SH-SY5Y (cell line): ENCODE measurements at regions not wholly inside any gene's neighbourhood (a gene's known extent, or its start where the extent isn't known, plus 50 kb on each side); places are given as distances from the start of the nearest gene placed in this dataset.

Source experiments
- GATA2 ChIP-seq: IDR thresholded peaks from 2 replicates; pipeline ENCODE4 v1.6.1; 2011; ENCODE audit warnings: mild to moderate bottlenecking, low read depth, low read length
- GATA3 ChIP-seq: IDR thresholded peaks from 2 replicates; pipeline ENCODE4 v1.6.1; 2011; ENCODE audit warnings: low read depth, mild to moderate bottlenecking, low read length, moderate library complexity

DNA sequence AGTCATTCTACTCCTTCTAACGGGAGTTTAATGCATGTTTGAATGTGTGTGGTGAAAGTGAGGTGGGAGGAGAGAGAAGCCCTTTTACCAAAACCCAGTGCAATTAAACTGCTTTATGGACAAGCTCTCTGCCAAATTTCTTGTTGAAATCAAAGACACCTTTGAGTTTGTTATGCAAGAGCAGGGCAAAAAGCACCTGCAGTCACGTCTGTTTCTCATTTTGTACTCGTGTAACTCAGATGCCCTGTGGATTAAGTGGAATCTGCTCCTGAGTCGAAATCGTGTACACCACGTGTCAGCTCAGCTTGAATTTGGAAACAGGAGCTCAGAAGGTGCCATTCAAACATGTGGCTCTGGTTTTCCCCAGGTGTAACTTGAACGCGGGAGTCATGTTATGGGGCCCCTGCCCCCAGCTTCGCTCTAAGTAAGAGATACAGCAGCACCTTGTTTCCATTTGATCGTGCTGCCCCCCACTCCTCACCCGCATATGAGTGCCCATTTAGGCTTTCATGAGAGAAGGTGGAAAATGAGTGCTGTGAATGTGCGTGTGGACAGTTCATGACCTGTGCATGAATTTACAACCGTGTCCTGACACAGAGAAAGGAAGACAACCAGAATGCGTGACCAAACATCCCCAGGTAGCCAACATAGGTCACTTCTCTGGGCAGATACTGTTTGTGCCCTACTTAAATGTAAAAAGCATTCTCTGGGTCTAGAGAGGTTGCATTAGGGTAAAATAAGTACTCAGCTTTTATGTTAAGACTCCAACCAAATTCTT, 347.0 kb upstream of the SLC30A5 start:
- no peak for TF ChIP-seq GATA2
- TF ChIP-seq GATA3 = no peak
